Mesothelial cell of epicardium (in vitro differentiated cells): ENCODE measurements at regions not wholly inside any gene's neighbourhood (a gene's known extent, or its start where the extent isn't known, plus 50 kb on each side); places are given as distances from the start of the nearest gene placed in this dataset.

Experiments used
- DNase-seq, 2 experiments: peaks; one replicate each; pipeline ENCODE4 v3.0.0; 2021; ENCODE audit warnings: low spot score in 2 of 2; ENCODE audit not compliant: unreplicated experiment in 2 of 2
- H3K27ac Mint-ChIP-seq: 2 replicates; pipeline ENCODE4 v1.8.0; 2021; ENCODE audit warnings: mixed read lengths
- H3K27me3 Mint-ChIP-seq: 2 replicates; pipeline ENCODE4 v1.8.0; 2021; ENCODE audit warnings: low read depth, mixed read lengths
- H3K36me3 Mint-ChIP-seq: 2 replicates; pipeline ENCODE4 v1.8.0; 2021; ENCODE audit warnings: mixed read lengths
- H3K4me1 Mint-ChIP-seq: 2 replicates; pipeline ENCODE4 v1.8.0; 2021; ENCODE audit warnings: mixed read lengths
- H3K4me3 Mint-ChIP-seq: 2 replicates; pipeline ENCODE4 v1.8.0; 2021; ENCODE audit warnings: mild to moderate bottlenecking, moderate library complexity, mixed read lengths
- H3K9me3 Mint-ChIP-seq: 2 replicates; pipeline ENCODE4 v1.8.0; 2021; ENCODE audit warnings: mixed read lengths
- TF ChIP-seq, protein P1 (sequence below): fragments of 200-600 bp; sonication (generic); IDR thresholded peaks from one replicate; pipeline ENCODE4 v1.5.0; 2021; ENCODE audit warnings: antibody characterized with exemption; ENCODE audit not compliant: unreplicated experiment

DNA sequence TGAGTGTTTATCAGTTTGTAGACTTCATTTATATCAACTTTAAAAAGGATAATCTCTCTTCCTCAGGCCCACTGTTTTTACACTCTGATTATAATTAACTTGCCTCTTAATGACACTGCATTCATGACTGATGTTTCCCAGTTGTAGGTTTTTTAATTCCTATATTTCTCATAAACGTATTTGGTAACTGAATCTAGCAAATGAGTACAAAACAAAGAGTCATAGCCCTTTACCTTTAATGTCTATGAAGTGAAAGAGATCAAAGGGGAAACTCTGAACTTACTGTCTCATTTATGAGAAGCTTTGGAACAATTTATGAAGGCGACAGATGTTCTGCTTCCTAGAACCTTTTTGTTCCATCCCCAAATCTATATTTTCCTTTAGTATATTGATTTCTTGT is 56.6 kb upstream of the ABCA1 start:
- H3K4me3 Mint-ChIP-seq = no peak overlapping the region
- no peak for DNase-seq
- no peaks in the 10 kb centered on the region for H3K27me3 Mint-ChIP-seq
- peaks cover 5% of the 10 kb centered on the region for H3K9me3 Mint-ChIP-seq
- H3K4me1 Mint-ChIP-seq = peaks cover 8% of the 10 kb centered on the region
- TF ChIP-seq, protein P1, sequence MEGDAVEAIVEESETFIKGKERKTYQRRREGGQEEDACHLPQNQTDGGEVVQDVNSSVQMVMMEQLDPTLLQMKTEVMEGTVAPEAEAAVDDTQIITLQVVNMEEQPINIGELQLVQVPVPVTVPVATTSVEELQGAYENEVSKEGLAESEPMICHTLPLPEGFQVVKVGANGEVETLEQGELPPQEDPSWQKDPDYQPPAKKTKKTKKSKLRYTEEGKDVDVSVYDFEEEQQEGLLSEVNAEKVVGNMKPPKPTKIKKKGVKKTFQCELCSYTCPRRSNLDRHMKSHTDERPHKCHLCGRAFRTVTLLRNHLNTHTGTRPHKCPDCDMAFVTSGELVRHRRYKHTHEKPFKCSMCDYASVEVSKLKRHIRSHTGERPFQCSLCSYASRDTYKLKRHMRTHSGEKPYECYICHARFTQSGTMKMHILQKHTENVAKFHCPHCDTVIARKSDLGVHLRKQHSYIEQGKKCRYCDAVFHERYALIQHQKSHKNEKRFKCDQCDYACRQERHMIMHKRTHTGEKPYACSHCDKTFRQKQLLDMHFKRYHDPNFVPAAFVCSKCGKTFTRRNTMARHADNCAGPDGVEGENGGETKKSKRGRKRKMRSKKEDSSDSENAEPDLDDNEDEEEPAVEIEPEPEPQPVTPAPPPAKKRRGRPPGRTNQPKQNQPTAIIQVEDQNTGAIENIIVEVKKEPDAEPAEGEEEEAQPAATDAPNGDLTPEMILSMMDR = no peak
- no peak overlapping the region for H3K27ac Mint-ChIP-seq
- H3K36me3 Mint-ChIP-seq = no peaks in the 10 kb centered on the region

DNA sequence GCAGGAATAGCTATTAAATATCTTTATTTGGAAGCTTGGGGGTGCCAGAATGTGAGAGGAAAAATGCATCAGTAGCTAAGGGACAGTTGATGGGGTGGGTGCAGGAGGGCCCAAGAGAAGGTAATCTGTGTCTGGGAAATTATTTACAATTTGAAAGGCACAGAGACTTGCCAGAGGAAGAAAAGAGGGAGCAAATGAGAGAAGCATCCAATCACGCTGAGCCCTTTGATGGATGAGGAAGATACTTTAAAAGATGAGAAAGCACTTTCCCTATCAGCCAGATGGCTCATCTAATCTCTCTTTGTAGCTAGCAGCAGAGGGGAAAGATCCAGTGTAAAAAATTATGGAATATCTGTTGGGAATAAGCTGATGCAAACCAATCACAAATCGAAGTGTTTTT is 57.0 kb upstream of the ABCA1 start:
- no peaks in the 10 kb centered on the region for H3K27me3 Mint-ChIP-seq
- H3K4me3 Mint-ChIP-seq = no peak overlapping the region
- no peaks in the 10 kb centered on the region for H3K36me3 Mint-ChIP-seq
- H3K4me1 Mint-ChIP-seq = peaks cover 8% of the 10 kb centered on the region
- TF ChIP-seq, protein P1 = no peak
- peaks cover 5% of the 10 kb centered on the region for H3K9me3 Mint-ChIP-seq
- no peak overlapping the region for H3K27ac Mint-ChIP-seq
- no peak for DNase-seq

DNA sequence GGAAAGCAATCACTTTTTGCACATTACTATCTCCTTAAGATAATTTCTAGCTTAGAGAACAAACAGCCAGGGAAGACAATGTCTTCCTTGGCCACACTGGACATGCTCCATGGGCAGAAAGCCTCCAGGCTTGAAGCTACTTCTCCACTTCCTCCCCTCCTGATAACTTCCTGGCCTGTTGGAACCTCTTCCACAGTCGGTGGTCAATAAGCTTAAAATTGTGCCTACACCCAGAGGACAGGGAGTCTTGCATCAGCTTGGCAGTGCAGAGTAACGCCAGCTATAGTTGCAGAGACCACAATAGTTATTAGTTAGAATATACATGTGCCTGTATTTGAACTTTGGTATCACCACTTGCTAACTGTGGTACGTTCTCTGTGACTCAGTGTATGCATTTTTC is 58.1 kb upstream of the ABCA1 start:
- H3K27ac Mint-ChIP-seq = no peak overlapping the region
- TF ChIP-seq, protein P1 = no peak
- H3K36me3 Mint-ChIP-seq = no peaks in the 10 kb centered on the region
- no peak for DNase-seq
- peaks cover 5% of the 10 kb centered on the region for H3K9me3 Mint-ChIP-seq
- peaks cover 13% of the 10 kb centered on the region for H3K4me1 Mint-ChIP-seq
- H3K4me3 Mint-ChIP-seq = no peak overlapping the region
- H3K27me3 Mint-ChIP-seq = no peaks in the 10 kb centered on the region

DNA sequence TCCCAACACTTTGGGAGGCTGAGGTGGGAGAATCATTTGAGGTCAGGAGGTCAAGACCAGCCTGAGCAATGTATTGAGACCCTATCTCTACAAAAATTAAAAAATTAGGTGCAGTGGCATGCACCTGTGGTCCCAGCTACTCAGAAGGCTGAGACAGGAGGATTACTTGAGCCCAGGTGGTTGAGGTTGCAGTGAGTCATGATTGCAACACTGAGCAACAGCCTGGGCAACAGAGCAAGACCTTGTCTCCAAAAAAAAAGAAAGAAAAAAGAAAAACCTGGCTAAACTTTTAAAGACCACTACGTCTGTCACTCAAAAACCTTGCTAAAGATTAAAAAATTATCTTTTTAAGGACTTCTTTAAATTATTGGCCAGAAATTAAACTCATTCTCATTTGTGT is 59.8 kb upstream of the ABCA1 start:
- DNase-seq = no peak
- TF ChIP-seq, protein P1 = no peak
- no peaks in the 10 kb centered on the region for H3K36me3 Mint-ChIP-seq
- H3K9me3 Mint-ChIP-seq = peaks cover 5% of the 10 kb centered on the region
- peaks cover 27% of the 10 kb centered on the region for H3K4me1 Mint-ChIP-seq
- H3K4me3 Mint-ChIP-seq = no peak overlapping the region
- H3K27ac Mint-ChIP-seq = no peak overlapping the region
- H3K27me3 Mint-ChIP-seq = no peaks in the 10 kb centered on the region

DNA sequence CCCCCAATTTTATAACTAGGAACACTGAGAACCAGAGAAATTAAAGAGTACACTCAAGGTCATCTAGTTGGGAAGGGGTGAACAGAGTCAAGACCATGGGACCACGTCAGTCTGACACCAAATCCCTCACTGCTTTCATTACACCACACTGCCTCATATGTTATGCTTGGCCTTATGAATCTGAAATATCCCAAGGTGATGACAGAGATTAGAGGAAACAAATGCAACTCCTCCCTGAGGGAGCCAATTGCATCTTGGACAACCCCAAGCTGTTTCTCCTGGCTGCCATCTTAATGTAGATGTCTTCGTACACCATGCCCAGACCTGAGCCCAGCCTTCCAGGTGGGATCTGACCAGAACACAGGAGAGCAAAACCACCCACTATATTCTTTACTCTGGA is 60.6 kb upstream of the ABCA1 start:
- no peak for DNase-seq
- H3K36me3 Mint-ChIP-seq = no peaks in the 10 kb centered on the region
- TF ChIP-seq, protein P1 = no peak
- H3K4me1 Mint-ChIP-seq = peaks cover 35% of the 10 kb centered on the region
- no peaks in the 10 kb centered on the region for H3K27me3 Mint-ChIP-seq
- no peak overlapping the region for H3K27ac Mint-ChIP-seq
- H3K4me3 Mint-ChIP-seq = no peak overlapping the region
- H3K9me3 Mint-ChIP-seq = peaks cover 5% of the 10 kb centered on the region
